ACHN (cell line): ENCODE measurements at regions not wholly inside any gene's neighbourhood (a gene's known extent, or its start where the extent isn't known, plus 50 kb on each side); places are given as distances from the start of the nearest gene placed in this dataset.
"Not testable (repeated sequence)": the region's sequence is repeated elsewhere in the genome, so short reads cannot be mapped to it uniquely, and the experiment has no call there.

Experiments
- DNase-seq: peaks from one replicate; pipeline ENCODE4 v3.0.0-alpha.2; 2015
- in situ Hi-C: cut with HindIII; loops from 2 replicates; pipeline ENCODE4 v1.10.0; 2017; ENCODE audit warnings: low sequenced_read_pairs, low pct_ligation_motif_present, low pct_unique_long_range_greater_than_20kb

DNA sequence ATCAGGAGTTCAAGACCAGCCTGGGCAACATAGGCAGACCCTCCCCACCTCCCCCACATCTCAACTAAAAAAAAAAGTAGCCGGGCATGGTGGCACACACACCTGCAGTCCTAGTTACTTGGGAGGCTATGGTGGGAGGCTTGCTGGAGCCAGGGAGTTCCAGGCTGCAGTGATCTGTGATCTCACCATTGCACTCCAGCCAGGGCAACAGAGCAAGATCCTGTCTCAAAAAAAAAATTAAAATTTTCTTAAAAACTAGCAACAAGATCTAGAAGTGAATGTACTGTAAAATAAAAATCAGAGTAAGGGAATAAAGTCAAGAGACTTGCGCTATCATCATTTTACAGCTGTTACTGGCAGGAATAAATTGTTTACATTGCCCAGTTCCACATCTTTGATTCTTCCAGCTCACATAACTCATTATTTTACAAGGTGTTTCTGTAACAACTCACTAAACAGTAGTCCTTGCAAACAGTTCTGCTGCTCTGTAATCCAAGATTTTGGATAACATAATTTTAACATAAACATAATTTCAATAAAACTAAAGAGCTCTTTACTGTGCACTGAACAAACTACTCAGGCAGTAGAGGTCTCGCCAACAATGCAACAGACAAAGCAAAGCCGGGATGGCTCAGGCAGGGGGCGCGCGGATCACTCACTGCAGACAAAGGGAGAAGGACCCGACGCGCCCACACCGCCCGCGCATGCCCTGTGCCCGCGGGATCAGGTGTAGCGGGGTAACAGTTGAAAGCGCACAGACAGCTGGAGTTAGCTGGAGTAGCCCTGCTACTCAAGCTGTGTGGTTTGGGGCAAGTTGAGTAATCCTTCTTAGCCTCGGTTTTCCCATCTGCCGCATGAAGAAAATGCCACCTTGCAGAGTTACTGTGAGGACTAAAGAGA, 73.3 kb upstream of the NFE2L3 start:
- DNase-seq, result peak; percentile 83
- in situ Hi-C loops, result loop anchor here (25.0 kb wide), 1 partner anchor 109 kb away; no protein-coding TSS in a partner anchor

- DNase-seq, result no peak
- in situ Hi-C loops, result loop anchor here (25.0 kb wide), 1 partner anchor 106 kb away; no protein-coding TSS in a partner anchor
Observed at GRCh38 chr7:26081638-26082037, 70.4 kb upstream of the NFE2L3 start.

- in situ Hi-C loops, result loop anchor here (25.0 kb wide), 1 partner anchor 104 kb away; no protein-coding TSS in a partner anchor
Observed at GRCh38 chr7:26083113-26083512, 68.9 kb upstream of the NFE2L3 start.

GRCh38 chr7:26084418-26084817, 67.6 kb upstream of the NFE2L3 start:
- no peak for DNase-seq
- in situ Hi-C loops, result loop anchor here (25.0 kb wide), 1 partner anchor 103 kb away; no protein-coding TSS in a partner anchor

More at GRCh38 chr7:26083113-26083512, 68.9 kb upstream of the NFE2L3 start:
- DNase-seq, result no peak

DNA sequence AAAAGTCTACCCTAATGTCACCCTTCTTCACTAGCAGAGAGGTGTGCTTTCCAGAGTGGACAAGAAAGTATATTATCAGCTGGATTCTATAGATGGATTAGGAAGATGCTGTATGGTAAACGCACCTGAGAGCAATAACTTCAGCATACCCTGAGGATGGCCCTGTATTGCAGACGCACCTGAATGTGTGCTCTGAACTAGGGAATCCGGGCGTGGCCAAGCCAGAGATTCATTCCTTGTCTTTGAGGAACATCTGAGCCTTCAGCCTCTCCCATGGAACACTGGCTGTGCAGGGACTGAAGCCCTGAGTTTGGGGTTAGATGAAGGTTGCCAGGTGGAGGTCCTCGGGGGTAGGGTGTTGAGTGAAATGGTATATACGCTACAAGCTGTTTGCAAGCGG, 66.2 kb upstream of the NFE2L3 start:
- in situ Hi-C loops, result loop anchor here (25.0 kb wide), 1 partner anchor 102 kb away; no protein-coding TSS in a partner anchor
- DNase-seq, result no peak

DNA sequence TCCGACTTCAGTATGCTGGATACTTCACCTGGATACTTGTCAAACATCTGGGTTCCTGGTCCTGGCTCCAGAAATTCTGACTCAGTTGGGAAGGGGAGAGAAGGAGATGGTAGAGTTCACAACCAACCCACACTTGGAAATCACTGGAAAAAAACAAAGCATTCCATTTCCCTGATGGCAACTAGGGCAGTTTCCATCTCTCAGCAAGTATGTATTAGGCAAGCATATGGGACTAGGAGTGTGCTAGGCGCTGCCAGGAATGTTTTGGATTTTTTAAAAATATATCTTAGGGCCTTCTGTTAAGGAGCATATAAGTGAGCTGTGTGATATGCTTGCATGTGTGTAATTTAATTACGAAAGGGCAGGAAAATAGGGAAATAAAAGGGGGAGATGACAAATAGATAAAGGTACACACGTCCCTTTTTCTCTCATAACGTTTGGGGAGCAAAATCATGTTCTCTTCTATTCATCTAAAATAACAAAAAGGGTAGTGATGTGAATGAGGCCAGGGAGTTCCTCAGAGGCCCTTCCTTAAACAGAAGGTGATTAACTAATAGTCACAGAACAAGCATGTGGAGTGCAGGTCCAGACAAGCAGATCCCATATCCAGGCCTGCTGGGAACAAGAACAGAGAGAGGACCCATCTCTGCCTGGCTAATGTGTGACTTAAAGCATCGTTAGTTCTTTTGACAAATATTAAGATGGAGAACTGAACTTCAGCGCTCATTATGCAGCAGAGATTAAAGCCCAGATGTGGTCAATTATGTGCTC, 64.5 kb upstream of the NFE2L3 start:
- no peak for DNase-seq
- in situ Hi-C loops, result loop anchor here (25.0 kb wide), 1 partner anchor 100 kb away; no protein-coding TSS in a partner anchor

GRCh38 chr7:26089469-26089868, 62.5 kb upstream of the NFE2L3 start:
- in situ Hi-C loops, result loop anchor here (25.0 kb wide), 1 partner anchor 98 kb away; no protein-coding TSS in a partner anchor
- DNase-seq, result not testable (repeated sequence)

- in situ Hi-C loops, result loop anchor here (25.0 kb wide), 1 partner anchor 96 kb away; no protein-coding TSS in a partner anchor
- peak; percentile 70 for DNase-seq
Observed at GRCh38 chr7:26090927-26091519, 61.0 kb upstream of the NFE2L3 start.

DNA sequence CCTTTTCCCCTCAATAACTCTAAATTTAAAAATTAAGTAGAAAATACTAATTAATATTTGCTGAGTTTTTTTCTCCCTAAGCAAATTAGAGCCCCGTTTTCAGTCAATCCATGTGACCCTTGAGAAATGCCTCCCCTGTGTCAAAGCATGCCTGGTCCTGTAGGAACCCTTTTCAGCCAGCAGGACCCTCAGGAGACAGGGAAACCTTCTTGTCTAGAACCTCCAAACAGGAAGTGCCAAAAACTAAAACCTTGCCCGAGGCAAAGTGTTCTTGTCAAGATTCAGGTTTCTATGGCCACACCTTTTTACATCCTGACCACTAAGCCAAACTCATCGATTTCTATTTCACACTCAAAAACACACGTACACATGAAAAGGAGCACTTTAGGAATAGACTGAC, 60.1 kb upstream of the NFE2L3 start:
- DNase-seq, result peak; percentile 30
- in situ Hi-C loops, result loop anchor here (25.0 kb wide), 1 partner anchor 95 kb away; no protein-coding TSS in a partner anchor

GRCh38 chr7:26093023-26093422, 59.0 kb upstream of the NFE2L3 start:
- no peak for DNase-seq
- in situ Hi-C loops, result loop anchor here (25.0 kb wide), 1 partner anchor 94 kb away; no protein-coding TSS in a partner anchor

- DNase-seq, result no peak
- in situ Hi-C loops, result loop anchor here (25.0 kb wide), 1 partner anchor 91 kb away; no protein-coding TSS in a partner anchor
Observed at GRCh38 chr7:26096136-26096535, 55.9 kb upstream of the NFE2L3 start.

DNA sequence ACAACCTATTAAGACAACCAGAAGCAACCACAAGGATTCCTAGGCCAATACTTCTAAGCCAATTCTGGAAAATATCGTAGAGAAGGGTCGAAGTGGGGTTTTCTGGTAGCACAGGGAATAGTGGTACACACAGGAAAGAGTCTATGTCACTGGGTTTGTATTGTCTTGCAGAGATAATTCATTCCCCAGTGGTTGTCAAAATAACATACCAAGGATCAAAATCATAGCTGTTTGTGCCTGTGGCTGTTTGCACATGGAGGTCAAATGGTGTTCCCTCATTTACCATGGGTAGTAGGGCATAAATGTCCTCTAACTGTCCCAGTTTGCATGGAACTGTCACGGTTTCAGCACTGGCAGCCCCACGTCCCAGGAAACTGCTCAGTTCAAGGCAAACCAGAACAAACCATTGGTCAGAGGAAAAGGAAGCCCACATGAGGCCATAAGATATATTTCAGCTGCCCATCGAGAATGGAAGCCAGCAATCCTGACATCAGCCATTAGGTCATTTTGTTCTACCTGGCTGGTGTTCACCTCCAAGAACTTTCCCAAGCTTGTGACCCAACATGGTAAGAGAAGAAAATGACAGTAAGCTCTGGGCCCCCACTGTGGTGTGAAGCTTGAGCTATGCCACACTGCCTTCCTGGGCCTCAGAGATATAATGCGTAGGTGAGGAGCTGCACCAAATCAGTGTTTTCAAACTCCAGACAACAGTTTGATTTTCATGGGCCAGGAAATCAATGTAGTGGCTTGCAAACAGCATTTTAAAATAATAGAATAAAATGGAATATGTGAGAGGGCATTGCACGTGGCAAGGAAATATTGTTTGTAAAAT, 53.9 kb upstream of the NFE2L3 start:
- in situ Hi-C loops, result loop anchor here (25.0 kb wide), 1 partner anchor 89 kb away; no protein-coding TSS in a partner anchor
- DNase-seq, result no peak

DNA sequence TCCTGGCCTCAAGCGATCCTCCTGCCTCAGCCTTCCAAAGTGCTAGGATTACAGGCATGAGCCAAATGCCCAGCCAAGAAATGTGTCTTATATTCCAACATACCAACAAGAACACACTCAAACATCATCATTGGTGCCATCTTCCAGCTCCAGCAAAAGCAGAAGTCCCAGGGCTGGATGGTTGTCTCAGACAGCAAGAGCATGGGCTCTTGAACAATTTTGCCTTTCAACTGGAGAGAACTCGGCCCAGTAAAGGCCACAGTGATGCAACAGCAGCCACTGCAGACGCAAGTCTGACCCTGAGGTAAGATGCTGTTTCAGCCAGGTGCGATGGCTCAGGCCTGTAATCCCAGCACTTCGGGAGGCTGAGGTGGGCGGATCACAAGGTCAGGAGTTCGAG, 52.8 kb upstream of the NFE2L3 start:
- in situ Hi-C loops, result loop anchor here (25.0 kb wide), 1 partner anchor 88 kb away; no protein-coding TSS in a partner anchor
- no peak for DNase-seq

- in situ Hi-C loops, result no loop called here
- no peak for DNase-seq
Observed at GRCh38 chr7:26100406-26101339, 51.3 kb upstream of the NFE2L3 start.

GRCh38 chr7:26101361-26102151, 50.4 kb upstream of the NFE2L3 start:
- no peak for DNase-seq
- in situ Hi-C loops, result no loop called here

GRCh38 chr7:26102176-26102575, 49.8 kb upstream of the NFE2L3 start:
- in situ Hi-C loops, result no loop called here
- DNase-seq, result no peak
